ENCODE measurements at regions not wholly inside any gene's neighbourhood (a gene's known extent, or its start where the extent isn't known, plus 50 kb on each side); places are given as distances from the start of the nearest gene placed in this dataset.

DNA sequence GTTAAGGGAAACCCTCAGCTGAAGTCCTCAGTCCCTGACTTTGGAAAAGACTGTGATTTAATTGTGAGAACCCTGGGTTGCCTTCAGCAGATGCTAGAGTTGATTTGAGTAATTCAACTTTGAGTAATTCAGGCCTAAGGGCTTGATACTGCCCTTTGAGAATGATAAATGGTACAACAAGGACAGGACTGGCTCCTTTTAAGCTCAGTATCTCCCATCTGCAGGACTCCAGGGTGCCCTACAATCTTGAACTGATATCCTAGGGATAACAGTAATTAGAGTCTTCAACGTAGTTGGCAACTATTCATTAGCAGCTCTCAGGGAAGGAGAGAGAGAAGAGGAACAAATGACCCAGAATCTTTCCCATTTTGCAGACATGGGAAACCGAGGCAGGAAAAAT, 186.4 kb downstream of the GATA3 start:
- TF ChIP-seq, protein P1, sequence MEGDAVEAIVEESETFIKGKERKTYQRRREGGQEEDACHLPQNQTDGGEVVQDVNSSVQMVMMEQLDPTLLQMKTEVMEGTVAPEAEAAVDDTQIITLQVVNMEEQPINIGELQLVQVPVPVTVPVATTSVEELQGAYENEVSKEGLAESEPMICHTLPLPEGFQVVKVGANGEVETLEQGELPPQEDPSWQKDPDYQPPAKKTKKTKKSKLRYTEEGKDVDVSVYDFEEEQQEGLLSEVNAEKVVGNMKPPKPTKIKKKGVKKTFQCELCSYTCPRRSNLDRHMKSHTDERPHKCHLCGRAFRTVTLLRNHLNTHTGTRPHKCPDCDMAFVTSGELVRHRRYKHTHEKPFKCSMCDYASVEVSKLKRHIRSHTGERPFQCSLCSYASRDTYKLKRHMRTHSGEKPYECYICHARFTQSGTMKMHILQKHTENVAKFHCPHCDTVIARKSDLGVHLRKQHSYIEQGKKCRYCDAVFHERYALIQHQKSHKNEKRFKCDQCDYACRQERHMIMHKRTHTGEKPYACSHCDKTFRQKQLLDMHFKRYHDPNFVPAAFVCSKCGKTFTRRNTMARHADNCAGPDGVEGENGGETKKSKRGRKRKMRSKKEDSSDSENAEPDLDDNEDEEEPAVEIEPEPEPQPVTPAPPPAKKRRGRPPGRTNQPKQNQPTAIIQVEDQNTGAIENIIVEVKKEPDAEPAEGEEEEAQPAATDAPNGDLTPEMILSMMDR (conservative IDR thresholded peaks at IDR 0.05): no peak
- no peak for TF ChIP-seq EZH2 (IDR thresholded peaks at IDR 0.05; ENCODE audit: low read depth)
